ENCODE measurements at regions not wholly inside any gene's neighbourhood (a gene's known extent, or its start where the extent isn't known, plus 50 kb on each side); places are given as distances from the start of the nearest gene placed in this dataset.

DNA sequence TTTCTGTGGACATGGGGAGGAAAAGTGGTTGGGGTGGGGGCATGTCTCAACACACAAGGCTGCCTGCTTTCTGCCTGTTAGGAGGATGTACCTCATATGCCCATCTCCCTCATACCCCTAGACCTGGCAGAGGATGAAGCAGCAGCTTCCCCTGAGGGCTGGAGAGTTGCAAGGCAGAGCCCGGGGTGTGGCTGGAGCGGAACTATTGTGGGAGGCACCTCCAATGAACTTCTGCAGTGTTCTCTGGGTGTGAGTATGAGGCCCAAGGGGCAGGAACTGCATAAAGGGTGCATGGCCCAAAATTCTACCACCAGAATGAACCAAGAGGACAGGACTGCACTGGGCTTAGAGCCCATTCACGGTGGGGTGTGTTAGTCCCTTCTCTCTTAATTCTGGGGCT is 296.3 kb upstream of the SIX2 start:
- H3K27ac ChIP-seq (ENCODE audit: extremely low read depth, low read depth, low read length), result no peak overlapping the region
- H3K36me3 ChIP-seq (ENCODE audit: control insufficient read depth in 2 of 2, insufficient read depth in 1 of 2, low read length in 2 of 2), result no peaks in the 10 kb centered on the region
- no peaks in the 10 kb centered on the region for H3K9me3 ChIP-seq (ENCODE audit: control insufficient read depth, insufficient read depth, low read depth, low read length)
- ChIA-PET POLR2A (no interaction called here), CTCF (interaction anchor here (0.9 kb wide), 1 partner anchor 8 kb away, joined by 3 read pairs; no protein-coding TSS in a partner anchor)
- H3K4me3 ChIP-seq (ENCODE audit: low read depth, low read length), result no peak overlapping the region
- H3K4me1 ChIP-seq (ENCODE audit: control insufficient read depth, insufficient read depth, low read length), result peaks cover 3% of the 10 kb centered on the region
- no peak for TF ChIP-seq ZNF2 (tag by site-specific recombination; IDR thresholded peaks at IDR 0.05)
- TF ChIP-seq ZNF394 (tag by site-specific recombination; IDR thresholded peaks at IDR 0.05; ENCODE audit: borderline replicate concordance), result no peak
- no peak for TF ChIP-seq ZNF23 (tag by site-specific recombination; IDR thresholded peaks at IDR 0.05; ENCODE audit: borderline replicate concordance)
- no peak for TF ChIP-seq ZNF514 (tag by site-specific recombination; IDR thresholded peaks at IDR 0.05)
- no peak for TF ChIP-seq OSR2 (tag by site-specific recombination; IDR thresholded peaks at IDR 0.05)
- no peak for TF ChIP-seq ZNF202 (tag by site-specific recombination; IDR thresholded peaks at IDR 0.05; ENCODE audit: borderline replicate concordance)
- TF ChIP-seq ZNF223 (tag by site-specific recombination; IDR thresholded peaks at IDR 0.05), result no peak
- no peak for TF ChIP-seq ZNF777 (tag by site-specific recombination; IDR thresholded peaks at IDR 0.05; ENCODE audit: borderline replicate concordance)
- TF ChIP-seq ZNF580 (tag by site-specific recombination; IDR thresholded peaks at IDR 0.05), result no peak
- TF ChIP-seq, protein P1, sequence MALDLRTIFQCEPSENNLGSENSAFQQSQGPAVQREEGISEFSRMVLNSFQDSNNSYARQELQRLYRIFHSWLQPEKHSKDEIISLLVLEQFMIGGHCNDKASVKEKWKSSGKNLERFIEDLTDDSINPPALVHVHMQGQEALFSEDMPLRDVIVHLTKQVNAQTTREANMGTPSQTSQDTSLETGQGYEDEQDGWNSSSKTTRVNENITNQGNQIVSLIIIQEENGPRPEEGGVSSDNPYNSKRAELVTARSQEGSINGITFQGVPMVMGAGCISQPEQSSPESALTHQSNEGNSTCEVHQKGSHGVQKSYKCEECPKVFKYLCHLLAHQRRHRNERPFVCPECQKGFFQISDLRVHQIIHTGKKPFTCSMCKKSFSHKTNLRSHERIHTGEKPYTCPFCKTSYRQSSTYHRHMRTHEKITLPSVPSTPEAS (tag by site-specific recombination; IDR thresholded peaks at IDR 0.05), result no peak
- no peak for TF ChIP-seq PRDM6 (tag by site-specific recombination; IDR thresholded peaks at IDR 0.05)
- no peak for TF ChIP-seq ZNF664 (tag by site-specific recombination; IDR thresholded peaks at IDR 0.05)
- TF ChIP-seq GLIS2 (tag by site-specific recombination; IDR thresholded peaks at IDR 0.05), result no peak
- TF ChIP-seq ZNF544 (tag by site-specific recombination; IDR thresholded peaks at IDR 0.05), result no peak
- no peak for TF ChIP-seq REST (tag by site-specific recombination; IDR thresholded peaks at IDR 0.05)
- TF ChIP-seq ZNF621 (tag by site-specific recombination; IDR thresholded peaks at IDR 0.05), result no peak
- no peak for TF ChIP-seq IKZF3 (tag by site-specific recombination; IDR thresholded peaks at IDR 0.05)
- TF ChIP-seq ZNF571 (tag by site-specific recombination; IDR thresholded peaks at IDR 0.05), result no peak
- no peak for TF ChIP-seq ZNF350 (tag by site-specific recombination; IDR thresholded peaks at IDR 0.05)
- no peak for TF ChIP-seq ZNF341 (tag by site-specific recombination; IDR thresholded peaks at IDR 0.05; ENCODE audit: low read depth)
